ENCODE measurements at regions not wholly inside any gene's neighbourhood (a gene's known extent, or its start where the extent isn't known, plus 50 kb on each side); places are given as distances from the start of the nearest gene placed in this dataset.
"Not testable (repeated sequence)": the region's sequence is repeated elsewhere in the genome, so short reads cannot be mapped to it uniquely, and the experiment has no call there.

GRCh38 chr21:38998281-38998680 is 185.0 kb downstream of the PSMG1 start:
- TF ChIP-seq GABPA, POLR2AphosphoS5 (IDR thresholded peaks at IDR 0.05; ENCODE audit: low read depth): not testable (repeated sequence)
- TF ChIP-seq, protein P1, sequence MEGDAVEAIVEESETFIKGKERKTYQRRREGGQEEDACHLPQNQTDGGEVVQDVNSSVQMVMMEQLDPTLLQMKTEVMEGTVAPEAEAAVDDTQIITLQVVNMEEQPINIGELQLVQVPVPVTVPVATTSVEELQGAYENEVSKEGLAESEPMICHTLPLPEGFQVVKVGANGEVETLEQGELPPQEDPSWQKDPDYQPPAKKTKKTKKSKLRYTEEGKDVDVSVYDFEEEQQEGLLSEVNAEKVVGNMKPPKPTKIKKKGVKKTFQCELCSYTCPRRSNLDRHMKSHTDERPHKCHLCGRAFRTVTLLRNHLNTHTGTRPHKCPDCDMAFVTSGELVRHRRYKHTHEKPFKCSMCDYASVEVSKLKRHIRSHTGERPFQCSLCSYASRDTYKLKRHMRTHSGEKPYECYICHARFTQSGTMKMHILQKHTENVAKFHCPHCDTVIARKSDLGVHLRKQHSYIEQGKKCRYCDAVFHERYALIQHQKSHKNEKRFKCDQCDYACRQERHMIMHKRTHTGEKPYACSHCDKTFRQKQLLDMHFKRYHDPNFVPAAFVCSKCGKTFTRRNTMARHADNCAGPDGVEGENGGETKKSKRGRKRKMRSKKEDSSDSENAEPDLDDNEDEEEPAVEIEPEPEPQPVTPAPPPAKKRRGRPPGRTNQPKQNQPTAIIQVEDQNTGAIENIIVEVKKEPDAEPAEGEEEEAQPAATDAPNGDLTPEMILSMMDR (IDR thresholded peaks at IDR 0.05; ENCODE audit: insufficient read depth, low read length): not testable (repeated sequence)

All from HL-60 (cell line).